DND-41 (cell line): ENCODE measurements at regions not wholly inside any gene's neighbourhood (a gene's known extent, or its start where the extent isn't known, plus 50 kb on each side); places are given as distances from the start of the nearest gene placed in this dataset.

Experiments used
- ATAC-seq: fragments of 200-7000 bp; cut with Tn5 transposase; 3 replicates; pipeline ENCODE4 v1.9.1; 2021; ENCODE audit warnings: low read depth; ENCODE audit not compliant: insufficient read depth
- DNase-seq: peaks from one replicate; pipeline ENCODE4 v3.0.0-alpha.2; 2020
- H2AFZ ChIP-seq: 2 replicates; pipeline ENCODE4 v1.6.0; 2012; ENCODE audit warnings: low read depth, low read length
- H3K27ac ChIP-seq: 2 replicates; pipeline ENCODE4 v1.5.1; 2012; ENCODE audit warnings: low read length, inconsistent platforms
- H3K27me3 ChIP-seq: fragments of 200-600 bp; sonication (generic); 2 replicates; pipeline ENCODE4 v1.6.0; 2012; ENCODE audit warnings: low read length, mild to moderate bottlenecking, inconsistent platforms; ENCODE audit not compliant: insufficient read depth, poor library complexity
- H3K36me3 ChIP-seq: 2 replicates; pipeline ENCODE4 v1.5.1; 2012; ENCODE audit warnings: low read length, inconsistent platforms; ENCODE audit not compliant: insufficient read depth
- H3K4me1 ChIP-seq: 2 replicates; pipeline ENCODE4 v1.5.1; 2012; ENCODE audit warnings: mild to moderate bottlenecking, low read length; ENCODE audit not compliant: insufficient read depth
- H3K4me2 ChIP-seq: 2 replicates; pipeline ENCODE4 v1.6.0; 2012; ENCODE audit warnings: mild to moderate bottlenecking, moderate library complexity, low read length, inconsistent platforms; ENCODE audit not compliant: insufficient read depth
- H3K4me3 ChIP-seq, 2 experiments: fragments of 200-600 bp in 1 of 2; shearing (Covaris generic) in 1 of 2; 2 replicates each; pipeline ENCODE4 v1.5.1; 2012 to 2016; ENCODE audit warnings: inconsistent platforms in 2 of 2, low read length in 2 of 2, mild to moderate bottlenecking in 2 of 2, low read depth in 1 of 2, moderate library complexity in 1 of 2
- H3K79me2 ChIP-seq: 2 replicates; pipeline ENCODE4 v1.6.0; 2012; ENCODE audit warnings: low read length, inconsistent platforms; ENCODE audit not compliant: insufficient read depth
- H3K9ac ChIP-seq: 2 replicates; pipeline ENCODE4 v1.6.0; 2012; ENCODE audit warnings: low read depth, mild to moderate bottlenecking, inconsistent platforms, low read length, moderate library complexity
- H3K9me3 ChIP-seq: 2 replicates; pipeline ENCODE4 v1.5.1; 2012; ENCODE audit warnings: low read length, moderate library complexity, mild to moderate bottlenecking, inconsistent platforms; ENCODE audit not compliant: insufficient read depth, severe bottlenecking
- H4K20me1 ChIP-seq: 2 replicates; pipeline ENCODE4 v1.6.0; 2012; ENCODE audit warnings: low read length; ENCODE audit not compliant: insufficient read depth
- EZH2 ChIP-seq: IDR thresholded peaks from 3 replicates; pipeline ENCODE4 v1.6.1; 2012; ENCODE audit warnings: borderline replicate concordance, low read depth, mild to moderate bottlenecking, moderate library complexity, low read length, inconsistent platforms; ENCODE audit not compliant: severe bottlenecking
- TF ChIP-seq, protein P1 (sequence below): IDR thresholded peaks from 2 replicates; pipeline ENCODE4 v1.5.1; 2012; ENCODE audit warnings: borderline replicate concordance, low read length, moderate library complexity, mild to moderate bottlenecking; ENCODE audit not compliant: poor library complexity, severe bottlenecking; ENCODE audit errors: extremely low read depth

DNA sequence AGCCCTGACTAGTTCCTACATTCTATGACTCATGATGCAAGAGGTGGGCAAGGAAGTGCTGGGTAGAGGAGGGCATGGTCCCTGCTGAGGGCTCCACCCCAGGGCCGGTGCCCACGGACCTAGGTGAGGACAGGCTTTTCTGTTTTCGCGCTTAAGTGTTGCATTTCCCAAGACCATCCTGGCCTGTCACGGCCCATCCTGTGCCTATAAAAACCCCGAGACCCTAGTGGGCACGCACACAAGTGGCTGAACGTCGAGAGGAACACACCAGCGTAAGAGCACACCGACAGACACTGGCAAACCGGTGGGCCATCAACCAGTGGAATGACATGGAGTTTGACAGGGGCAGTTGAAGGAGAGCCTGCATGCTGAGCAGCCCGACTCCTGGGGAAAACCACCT, 680.7 kb upstream of the GHITM start:
- no peaks in the 10 kb centered on the region for H3K36me3 ChIP-seq
- H3K4me2 ChIP-seq, result no peak overlapping the region
- no peak overlapping the region for H3K4me3 ChIP-seq
- no peak overlapping the region for H2AFZ ChIP-seq
- no peak overlapping the region for H3K27ac ChIP-seq
- H3K79me2 ChIP-seq, result no peaks in the 10 kb centered on the region
- no peak for TF ChIP-seq EZH2
- TF ChIP-seq, protein P1, sequence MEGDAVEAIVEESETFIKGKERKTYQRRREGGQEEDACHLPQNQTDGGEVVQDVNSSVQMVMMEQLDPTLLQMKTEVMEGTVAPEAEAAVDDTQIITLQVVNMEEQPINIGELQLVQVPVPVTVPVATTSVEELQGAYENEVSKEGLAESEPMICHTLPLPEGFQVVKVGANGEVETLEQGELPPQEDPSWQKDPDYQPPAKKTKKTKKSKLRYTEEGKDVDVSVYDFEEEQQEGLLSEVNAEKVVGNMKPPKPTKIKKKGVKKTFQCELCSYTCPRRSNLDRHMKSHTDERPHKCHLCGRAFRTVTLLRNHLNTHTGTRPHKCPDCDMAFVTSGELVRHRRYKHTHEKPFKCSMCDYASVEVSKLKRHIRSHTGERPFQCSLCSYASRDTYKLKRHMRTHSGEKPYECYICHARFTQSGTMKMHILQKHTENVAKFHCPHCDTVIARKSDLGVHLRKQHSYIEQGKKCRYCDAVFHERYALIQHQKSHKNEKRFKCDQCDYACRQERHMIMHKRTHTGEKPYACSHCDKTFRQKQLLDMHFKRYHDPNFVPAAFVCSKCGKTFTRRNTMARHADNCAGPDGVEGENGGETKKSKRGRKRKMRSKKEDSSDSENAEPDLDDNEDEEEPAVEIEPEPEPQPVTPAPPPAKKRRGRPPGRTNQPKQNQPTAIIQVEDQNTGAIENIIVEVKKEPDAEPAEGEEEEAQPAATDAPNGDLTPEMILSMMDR, result no peak
- H3K9ac ChIP-seq, result no peak overlapping the region
- H3K4me1 ChIP-seq, result no peaks in the 10 kb centered on the region
- no peaks in the 10 kb centered on the region for H4K20me1 ChIP-seq
- no peak for ATAC-seq
- no peaks in the 10 kb centered on the region for H3K9me3 ChIP-seq
- no peak for DNase-seq
- no peaks in the 10 kb centered on the region for H3K27me3 ChIP-seq

DNA sequence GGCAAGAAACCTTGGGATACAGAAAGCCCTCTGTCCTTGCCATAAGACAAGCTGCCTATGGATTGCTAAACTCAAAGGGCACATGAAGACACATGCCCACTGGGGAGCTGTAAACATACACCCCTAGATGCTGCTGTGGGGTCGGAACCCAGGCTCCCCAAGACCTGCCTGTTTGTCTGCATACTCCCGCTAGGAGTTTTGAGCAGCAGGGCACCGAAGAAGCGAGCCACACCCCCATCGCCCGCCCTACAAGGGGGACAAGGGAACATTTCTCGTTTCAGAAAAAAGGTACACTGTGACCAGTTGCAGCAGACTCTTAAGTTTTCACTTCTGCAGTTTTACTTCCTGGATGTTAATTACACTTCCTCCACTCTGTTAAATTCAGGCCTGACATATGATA, 680.2 kb upstream of the GHITM start:
- no peak overlapping the region for H3K27ac ChIP-seq
- no peaks in the 10 kb centered on the region for H4K20me1 ChIP-seq
- H2AFZ ChIP-seq, result no peak overlapping the region
- TF ChIP-seq, protein P1, result no peak
- H3K4me1 ChIP-seq, result no peaks in the 10 kb centered on the region
- no peak for DNase-seq
- no peak overlapping the region for H3K4me2 ChIP-seq
- H3K4me3 ChIP-seq, result no peak overlapping the region
- no peaks in the 10 kb centered on the region for H3K27me3 ChIP-seq
- no peak overlapping the region for H3K9ac ChIP-seq
- no peaks in the 10 kb centered on the region for H3K36me3 ChIP-seq
- no peak for ATAC-seq
- no peaks in the 10 kb centered on the region for H3K79me2 ChIP-seq
- H3K9me3 ChIP-seq, result no peaks in the 10 kb centered on the region

DNA sequence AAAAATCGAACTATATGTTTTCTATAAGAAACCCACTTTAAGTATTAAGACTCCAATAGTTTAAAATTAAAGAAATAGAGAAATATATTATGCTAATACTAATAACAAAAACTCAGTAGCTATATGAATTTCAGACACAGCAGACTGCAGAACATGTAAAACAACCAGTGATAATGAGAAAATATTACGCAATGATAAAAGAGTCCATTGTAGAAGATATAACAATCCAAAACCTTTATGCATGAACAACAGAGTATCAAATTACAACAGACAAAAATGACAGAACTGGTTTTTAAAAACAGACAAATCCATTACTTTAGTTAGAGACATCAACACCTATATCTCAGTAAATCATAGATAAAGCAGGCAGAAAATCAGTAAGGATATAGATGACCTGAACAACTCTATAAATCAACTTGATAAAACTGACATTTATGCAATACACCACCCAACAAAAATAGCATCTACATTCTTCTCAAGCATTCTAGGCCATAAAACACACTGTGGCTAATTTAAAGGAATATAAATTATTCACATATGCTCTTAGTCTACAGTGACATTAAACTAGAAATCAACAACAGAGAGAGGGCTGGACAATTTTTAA, 669.5 kb upstream of the GHITM start:
- no peaks in the 10 kb centered on the region for H3K4me1 ChIP-seq
- H3K79me2 ChIP-seq, result no peaks in the 10 kb centered on the region
- H2AFZ ChIP-seq, result no peak overlapping the region
- H3K9me3 ChIP-seq, result no peaks in the 10 kb centered on the region
- H3K27ac ChIP-seq, result no peak overlapping the region
- H3K4me3 ChIP-seq, result no peak overlapping the region
- H3K4me2 ChIP-seq, result no peak overlapping the region
- no peaks in the 10 kb centered on the region for H4K20me1 ChIP-seq
- DNase-seq (no peak), ATAC-seq (no peak)
- no peaks in the 10 kb centered on the region for H3K36me3 ChIP-seq
- H3K9ac ChIP-seq, result no peak overlapping the region
- TF ChIP-seq EZH2, result no peak
- TF ChIP-seq, protein P1, result no peak
- H3K27me3 ChIP-seq, result no peaks in the 10 kb centered on the region

DNA sequence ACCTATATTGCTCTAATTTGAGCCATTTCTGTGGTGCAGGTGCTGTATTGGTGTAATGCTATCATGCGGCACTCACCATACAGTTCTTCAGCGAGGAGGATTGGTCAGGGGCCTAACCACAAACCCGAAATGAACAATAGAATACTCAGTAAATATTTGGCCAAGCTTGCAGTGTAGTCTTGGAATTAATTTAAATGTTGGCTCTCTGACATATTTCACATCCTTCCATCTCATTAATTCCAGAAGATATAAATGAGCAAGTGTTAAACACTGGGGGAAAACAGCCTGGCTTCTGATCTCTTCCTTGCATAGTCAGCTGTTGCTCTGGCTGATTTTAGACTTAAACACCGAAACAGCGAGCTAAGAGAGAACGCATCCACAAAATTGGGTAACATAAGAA, 663.1 kb upstream of the GHITM start:
- no peak overlapping the region for H3K4me2 ChIP-seq
- H3K4me1 ChIP-seq, result no peaks in the 10 kb centered on the region
- H3K27me3 ChIP-seq, result no peaks in the 10 kb centered on the region
- no peak overlapping the region for H2AFZ ChIP-seq
- no peak overlapping the region for H3K9ac ChIP-seq
- ATAC-seq, result no peak
- no peaks in the 10 kb centered on the region for H3K9me3 ChIP-seq
- no peaks in the 10 kb centered on the region for H3K36me3 ChIP-seq
- TF ChIP-seq, protein P1, result no peak
- TF ChIP-seq EZH2, result no peak
- DNase-seq, result no peak
- no peaks in the 10 kb centered on the region for H3K79me2 ChIP-seq
- H3K27ac ChIP-seq, result no peak overlapping the region
- H3K4me3 ChIP-seq, result no peak overlapping the region
- no peaks in the 10 kb centered on the region for H4K20me1 ChIP-seq
